ENCODE measurements at regions not wholly inside any gene's neighbourhood (a gene's known extent, or its start where the extent isn't known, plus 50 kb on each side); places are given as distances from the start of the nearest gene placed in this dataset.

DNA sequence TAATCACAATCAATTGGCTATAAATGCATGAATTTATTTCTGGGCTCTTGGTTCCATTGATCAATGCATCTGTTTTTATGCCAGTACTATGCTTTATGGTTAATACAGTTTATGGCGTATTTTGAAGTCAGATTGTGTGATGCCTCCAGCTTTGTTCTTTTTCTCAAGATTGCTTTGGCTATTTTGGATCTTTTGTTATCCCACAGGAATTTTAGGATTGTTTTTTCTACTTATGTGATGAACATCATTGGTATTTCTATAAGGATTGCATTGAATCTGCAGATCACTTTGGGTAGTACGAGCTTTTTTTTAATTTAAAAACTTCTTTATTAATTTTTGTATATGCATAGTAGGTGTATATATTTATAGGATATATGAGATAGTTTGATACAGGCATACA, 338.7 kb upstream of the IGFBP7 start:
- intact Hi-C loops (cut with micrococcal nuclease; ENCODE audit: unreplicated experiment) = no loop called here
- Histone ChIP-seq H3K79me2 (ENCODE audit: control insufficient read depth, insufficient read depth, low read length) (no peaks in the 10 kb centered on the region), H3K36me3 (ENCODE audit: control insufficient read depth in 2 of 2, insufficient read depth in 2 of 2, low read length in 1 of 2) (no peaks in the 10 kb centered on the region), H3K9me3 (replicated peaks; ENCODE audit: control insufficient read depth, insufficient read depth, low read length) (no peaks in the 10 kb centered on the region), H3K4me3 (no peak overlapping the region), H3K27ac (ENCODE audit: control insufficient read depth, insufficient read depth) (no peak overlapping the region), H3K27me3 (replicated peaks in 1 of 2; ENCODE audit: control insufficient read depth in 2 of 2, insufficient read depth in 2 of 2, low read length in 1 of 2) (no peaks in the 10 kb centered on the region), H3K4me1 (ENCODE audit: control insufficient read depth, insufficient read depth, low read length) (no peaks in the 10 kb centered on the region), H3K4me2 (ENCODE audit: control insufficient read depth, insufficient read depth) (no peak overlapping the region), H4K20me1 (ENCODE audit: control insufficient read depth, insufficient read depth) (no peaks in the 10 kb centered on the region), H3K9ac (ENCODE audit: control insufficient read depth, insufficient read depth, low read length) (no peak overlapping the region), H2AFZ (ENCODE audit: control insufficient read depth, low read depth, low read length) (no peak overlapping the region)
- ChIA-PET RAD21 (ENCODE audit: unreplicated experiment) (no interaction called here), POLR2A (no interaction called here), SMC1A (ENCODE audit: uncharacterized antibody, unreplicated experiment) (no interaction called here), CTCF (interaction anchor here (1.2 kb wide), 1 partner anchor 285 kb away, joined by 3 read pairs; no protein-coding TSS in a partner anchor)
- no peak for FAIRE-seq
- no TSS peak for BruUV-seq (replicated peaks)
- in situ Hi-C loops (cut with MboI) = loop anchor here (25.0 kb wide), 1 partner anchor 1713 kb away; no protein-coding TSS in a partner anchor
- TF ChIP-seq CHD4 (IDR thresholded peaks at IDR 0.05) (no peak), ZNF24 (IDR thresholded peaks at IDR 0.05) (no peak), NRF1 (conservative IDR thresholded peaks at IDR 0.05; ENCODE audit: low read depth, low read length) (no peak), STAT3 (IDR thresholded peaks at IDR 0.05; ENCODE audit: low read depth, low read length) (no peak), BACH1 (IDR thresholded peaks at IDR 0.05; ENCODE audit: borderline replicate concordance) (no peak), ZNF207 (IDR thresholded peaks at IDR 0.05; ENCODE audit: borderline replicate concordance) (no peak), STAT1 (conservative IDR thresholded peaks at IDR 0.05) (no peak), ZNF274 (IDR thresholded peaks at IDR 0.05; ENCODE audit: insufficient read depth, insufficient read length) (no peak), TCF3 (IDR thresholded peaks at IDR 0.05; ENCODE audit: borderline replicate concordance, insufficient read depth, low read depth, low read length) (no peak), RFX5 (IDR thresholded peaks at IDR 0.05; ENCODE audit: low read depth, low read length) (no peak), ESRRA (IDR thresholded peaks at IDR 0.05; ENCODE audit: low read length) (no peak), SPI1 (IDR thresholded peaks at IDR 0.05; ENCODE audit: borderline replicate concordance, insufficient read depth, low read depth, low read length) (no peak), MEF2B (IDR thresholded peaks at IDR 0.05; ENCODE audit: partially characterized antibody, poor library complexity, severe bottlenecking) (no peak), TARDBP (IDR thresholded peaks at IDR 0.05; ENCODE audit: borderline replicate concordance) (no peak), MYB (IDR thresholded peaks at IDR 0.05; ENCODE audit: borderline replicate concordance, low read depth, low read length) (no peak)
- TF ChIP-seq, protein P1, sequence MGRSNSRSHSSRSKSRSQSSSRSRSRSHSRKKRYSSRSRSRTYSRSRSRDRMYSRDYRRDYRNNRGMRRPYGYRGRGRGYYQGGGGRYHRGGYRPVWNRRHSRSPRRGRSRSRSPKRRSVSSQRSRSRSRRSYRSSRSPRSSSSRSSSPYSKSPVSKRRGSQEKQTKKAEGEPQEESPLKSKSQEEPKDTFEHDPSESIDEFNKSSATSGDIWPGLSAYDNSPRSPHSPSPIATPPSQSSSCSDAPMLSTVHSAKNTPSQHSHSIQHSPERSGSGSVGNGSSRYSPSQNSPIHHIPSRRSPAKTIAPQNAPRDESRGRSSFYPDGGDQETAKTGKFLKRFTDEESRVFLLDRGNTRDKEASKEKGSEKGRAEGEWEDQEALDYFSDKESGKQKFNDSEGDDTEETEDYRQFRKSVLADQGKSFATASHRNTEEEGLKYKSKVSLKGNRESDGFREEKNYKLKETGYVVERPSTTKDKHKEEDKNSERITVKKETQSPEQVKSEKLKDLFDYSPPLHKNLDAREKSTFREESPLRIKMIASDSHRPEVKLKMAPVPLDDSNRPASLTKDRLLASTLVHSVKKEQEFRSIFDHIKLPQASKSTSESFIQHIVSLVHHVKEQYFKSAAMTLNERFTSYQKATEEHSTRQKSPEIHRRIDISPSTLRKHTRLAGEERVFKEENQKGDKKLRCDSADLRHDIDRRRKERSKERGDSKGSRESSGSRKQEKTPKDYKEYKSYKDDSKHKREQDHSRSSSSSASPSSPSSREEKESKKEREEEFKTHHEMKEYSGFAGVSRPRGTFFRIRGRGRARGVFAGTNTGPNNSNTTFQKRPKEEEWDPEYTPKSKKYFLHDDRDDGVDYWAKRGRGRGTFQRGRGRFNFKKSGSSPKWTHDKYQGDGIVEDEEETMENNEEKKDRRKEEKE (IDR thresholded peaks at IDR 0.05) = no peak
- TF ChIP-seq, protein P2, sequence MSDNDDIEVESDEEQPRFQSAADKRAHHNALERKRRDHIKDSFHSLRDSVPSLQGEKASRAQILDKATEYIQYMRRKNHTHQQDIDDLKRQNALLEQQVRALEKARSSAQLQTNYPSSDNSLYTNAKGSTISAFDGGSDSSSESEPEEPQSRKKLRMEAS (IDR thresholded peaks at IDR 0.05; ENCODE audit: low read depth, low read length) = no peak
- TF ChIP-seq, protein P3, sequence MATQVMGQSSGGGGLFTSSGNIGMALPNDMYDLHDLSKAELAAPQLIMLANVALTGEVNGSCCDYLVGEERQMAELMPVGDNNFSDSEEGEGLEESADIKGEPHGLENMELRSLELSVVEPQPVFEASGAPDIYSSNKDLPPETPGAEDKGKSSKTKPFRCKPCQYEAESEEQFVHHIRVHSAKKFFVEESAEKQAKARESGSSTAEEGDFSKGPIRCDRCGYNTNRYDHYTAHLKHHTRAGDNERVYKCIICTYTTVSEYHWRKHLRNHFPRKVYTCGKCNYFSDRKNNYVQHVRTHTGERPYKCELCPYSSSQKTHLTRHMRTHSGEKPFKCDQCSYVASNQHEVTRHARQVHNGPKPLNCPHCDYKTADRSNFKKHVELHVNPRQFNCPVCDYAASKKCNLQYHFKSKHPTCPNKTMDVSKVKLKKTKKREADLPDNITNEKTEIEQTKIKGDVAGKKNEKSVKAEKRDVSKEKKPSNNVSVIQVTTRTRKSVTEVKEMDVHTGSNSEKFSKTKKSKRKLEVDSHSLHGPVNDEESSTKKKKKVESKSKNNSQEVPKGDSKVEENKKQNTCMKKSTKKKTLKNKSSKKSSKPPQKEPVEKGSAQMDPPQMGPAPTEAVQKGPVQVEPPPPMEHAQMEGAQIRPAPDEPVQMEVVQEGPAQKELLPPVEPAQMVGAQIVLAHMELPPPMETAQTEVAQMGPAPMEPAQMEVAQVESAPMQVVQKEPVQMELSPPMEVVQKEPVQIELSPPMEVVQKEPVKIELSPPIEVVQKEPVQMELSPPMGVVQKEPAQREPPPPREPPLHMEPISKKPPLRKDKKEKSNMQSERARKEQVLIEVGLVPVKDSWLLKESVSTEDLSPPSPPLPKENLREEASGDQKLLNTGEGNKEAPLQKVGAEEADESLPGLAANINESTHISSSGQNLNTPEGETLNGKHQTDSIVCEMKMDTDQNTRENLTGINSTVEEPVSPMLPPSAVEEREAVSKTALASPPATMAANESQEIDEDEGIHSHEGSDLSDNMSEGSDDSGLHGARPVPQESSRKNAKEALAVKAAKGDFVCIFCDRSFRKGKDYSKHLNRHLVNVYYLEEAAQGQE (IDR thresholded peaks at IDR 0.05; ENCODE audit: low read depth, low read length) = no peak
- TF ChIP-seq, protein P4, sequence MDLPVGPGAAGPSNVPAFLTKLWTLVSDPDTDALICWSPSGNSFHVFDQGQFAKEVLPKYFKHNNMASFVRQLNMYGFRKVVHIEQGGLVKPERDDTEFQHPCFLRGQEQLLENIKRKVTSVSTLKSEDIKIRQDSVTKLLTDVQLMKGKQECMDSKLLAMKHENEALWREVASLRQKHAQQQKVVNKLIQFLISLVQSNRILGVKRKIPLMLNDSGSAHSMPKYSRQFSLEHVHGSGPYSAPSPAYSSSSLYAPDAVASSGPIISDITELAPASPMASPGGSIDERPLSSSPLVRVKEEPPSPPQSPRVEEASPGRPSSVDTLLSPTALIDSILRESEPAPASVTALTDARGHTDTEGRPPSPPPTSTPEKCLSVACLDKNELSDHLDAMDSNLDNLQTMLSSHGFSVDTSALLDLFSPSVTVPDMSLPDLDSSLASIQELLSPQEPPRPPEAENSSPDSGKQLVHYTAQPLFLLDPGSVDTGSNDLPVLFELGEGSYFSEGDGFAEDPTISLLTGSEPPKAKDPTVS (IDR thresholded peaks at IDR 0.05; ENCODE audit: low read depth, low read length) = no peak
- DNase-seq (ENCODE audit: low read depth, low spot score) = no peak
- no peak for ATAC-seq
- 38% methylated on average over 2 of the region's 2 CpGs for WGBS (ENCODE audit: insufficient coverage, insufficient replicate concordance, low lambda C conversion rate, missing lambda C conversion rate)

Data from GM12878 (cell line).